Psoas muscle (tissue), 7 donors: ENCODE measurements at regions not wholly inside any gene's neighbourhood (a gene's known extent, or its start where the extent isn't known, plus 50 kb on each side); places are given as distances from the start of the nearest gene placed in this dataset.

Source experiments
- ATAC-seq, 4 donors: fragments of 200-7000 bp; cut with Tn5 transposase; one replicate each; pipeline ENCODE4 v1.9.1; 2020; ENCODE audit warnings: moderate library complexity in 3 of 4, mild to moderate bottlenecking in 2 of 4
- DNase-seq, 2 donors: peaks; one replicate each; pipeline ENCODE4 v3.0.0-alpha.2; 2020
- H3K27ac ChIP-seq: fragments of 200-600 bp; one replicate; pipeline ENCODE4 v1.8.0; 2022
- H3K27me3 ChIP-seq, 3 donors: fragments of 200-600 bp in 1 of 3; one replicate each; pipeline versions ENCODE4 v1.6.1 to v1.8.0; 2013 to 2022; ENCODE audit warnings: low read length in 2 of 3, mild to moderate bottlenecking in 2 of 3, moderate library complexity in 1 of 3; ENCODE audit not compliant: insufficient read depth in 3 of 3
- H3K36me3 ChIP-seq, 2 donors: fragments of 200-600 bp in 1 of 2; one replicate each; pipeline versions ENCODE4 v1.6.1 to v1.8.0; 2013 to 2022; ENCODE audit warnings: low read depth in 1 of 2, mild to moderate bottlenecking in 1 of 2, moderate library complexity in 1 of 2; ENCODE audit not compliant: insufficient read depth in 1 of 2
- H3K4me1 ChIP-seq: fragments of 200-600 bp; one replicate; pipeline ENCODE4 v1.8.0; 2022
- H3K4me3 ChIP-seq: fragments of 200-600 bp; one replicate; pipeline ENCODE4 v1.8.0; 2022; ENCODE audit warnings: mild to moderate bottlenecking
- H3K9me3 ChIP-seq: fragments of 200-600 bp; one replicate; pipeline ENCODE4 v1.8.0; 2022
- WGBS, 3 donors: extraction: QIAGEN DNeasy Blood & Tissue Kit; methylation state at CpG; one replicate each; pipeline versions ENCODE4 v1.1.6 to v1.1.7; 2013; 5-methylcytosine and 5-hydroxymethylcytosine counted together
- intact Hi-C, 2 donors: fragments of 100-400 bp; cut with DNase I; formaldehyde crosslinking; loops; one replicate each; pipeline versions ENCODE4 v1.11.0 to v1.14.2; 2022
- TF ChIP-seq, protein P1 (sequence below): fragments of 200-600 bp; IDR thresholded peaks from one replicate; pipeline ENCODE4 v1.8.0; 2022; ENCODE audit warnings: antibody characterized with exemption
- donor health status: healthy with polysubstance abuse.
- donor health status: DM: no; HTN: no; CAD: no; lungs with moderate emphysema.
- donor health status: Bipolar disorder and iron deficiency.
- donor health status: healthy.
- donor health status: DM: yes; HTN: yes; CAD: no.
- donor health status: DM: no; HTN: no; CAD: no.
- donor health status: DM: yes; HTN: yes; CAD: no.

GRCh38 chr13:99653526-99653925, 152.3 kb downstream of the TM9SF2 start:
- no peak for DNase-seq
- Histone ChIP-seq H3K27ac (no peak overlapping the region), H3K4me1 (no peaks in the 10 kb centered on the region), H3K9me3 (no peaks in the 10 kb centered on the region), H3K36me3 (no peaks in the 10 kb centered on the region), H3K4me3 (no peak overlapping the region), H3K27me3 (no peaks in the 10 kb centered on the region)
- no peak for ATAC-seq
- TF ChIP-seq, protein P1, sequence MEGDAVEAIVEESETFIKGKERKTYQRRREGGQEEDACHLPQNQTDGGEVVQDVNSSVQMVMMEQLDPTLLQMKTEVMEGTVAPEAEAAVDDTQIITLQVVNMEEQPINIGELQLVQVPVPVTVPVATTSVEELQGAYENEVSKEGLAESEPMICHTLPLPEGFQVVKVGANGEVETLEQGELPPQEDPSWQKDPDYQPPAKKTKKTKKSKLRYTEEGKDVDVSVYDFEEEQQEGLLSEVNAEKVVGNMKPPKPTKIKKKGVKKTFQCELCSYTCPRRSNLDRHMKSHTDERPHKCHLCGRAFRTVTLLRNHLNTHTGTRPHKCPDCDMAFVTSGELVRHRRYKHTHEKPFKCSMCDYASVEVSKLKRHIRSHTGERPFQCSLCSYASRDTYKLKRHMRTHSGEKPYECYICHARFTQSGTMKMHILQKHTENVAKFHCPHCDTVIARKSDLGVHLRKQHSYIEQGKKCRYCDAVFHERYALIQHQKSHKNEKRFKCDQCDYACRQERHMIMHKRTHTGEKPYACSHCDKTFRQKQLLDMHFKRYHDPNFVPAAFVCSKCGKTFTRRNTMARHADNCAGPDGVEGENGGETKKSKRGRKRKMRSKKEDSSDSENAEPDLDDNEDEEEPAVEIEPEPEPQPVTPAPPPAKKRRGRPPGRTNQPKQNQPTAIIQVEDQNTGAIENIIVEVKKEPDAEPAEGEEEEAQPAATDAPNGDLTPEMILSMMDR = no peak
- intact Hi-C loops = loop anchor here in 1 of 2 donors (10.0 kb wide), 1 partner anchor 261 kb away; no protein-coding TSS in a partner anchor
- 41 to 60% (median 53%) methylated on average over 2 of the region's 2 CpGs for WGBS, 3 donors

- Histone ChIP-seq H3K4me1 (no peaks in the 10 kb centered on the region), H3K27me3 (no peaks in the 10 kb centered on the region), H3K9me3 (no peaks in the 10 kb centered on the region), H3K4me3 (no peak overlapping the region), H3K27ac (no peak overlapping the region), H3K36me3 (no peaks in the 10 kb centered on the region)
- WGBS, 3 donors = 71 to 76% (median 71%) methylated on average over 3 of the region's 3 CpGs
- intact Hi-C loops = loop anchor here in 1 of 2 donors (10.0 kb wide), 1 partner anchor 262 kb away; no protein-coding TSS in a partner anchor
- ATAC-seq (no peak), DNase-seq (no peak)
- TF ChIP-seq, protein P1 = no peak
Measured at GRCh38 chr13:99652901-99653300, 151.6 kb downstream of the TM9SF2 start.

GRCh38 chr13:99652141-99652540, 150.9 kb downstream of the TM9SF2 start:
- DNase-seq = no peak
- WGBS, 3 donors = 95 to 100% (median 100%) methylated on average over 1 of the region's 1 CpG
- Histone ChIP-seq H3K9me3 (no peaks in the 10 kb centered on the region), H3K27me3 (no peaks in the 10 kb centered on the region), H3K4me1 (no peaks in the 10 kb centered on the region), H3K27ac (no peak overlapping the region), H3K36me3 (no peaks in the 10 kb centered on the region), H3K4me3 (no peak overlapping the region)
- intact Hi-C loops = loop anchor here in 1 of 2 donors (10.0 kb wide), 1 partner anchor 263 kb away; no protein-coding TSS in a partner anchor
- TF ChIP-seq, protein P1 = no peak
- ATAC-seq = no peak

GRCh38 chr13:99651016-99651415, 149.7 kb downstream of the TM9SF2 start:
- Histone ChIP-seq H3K27ac (no peak overlapping the region), H3K9me3 (no peaks in the 10 kb centered on the region), H3K4me3 (no peak overlapping the region), H3K4me1 (no peaks in the 10 kb centered on the region), H3K27me3 (no peaks in the 10 kb centered on the region), H3K36me3 (no peaks in the 10 kb centered on the region)
- intact Hi-C loops = loop anchor here in 1 of 2 donors (10.0 kb wide), 1 partner anchor 264 kb away; no protein-coding TSS in a partner anchor
- WGBS, 3 donors = 87 to 90% (median 89%) methylated on average over 5 of the region's 5 CpGs
- TF ChIP-seq, protein P1 = no peak
- no peak for DNase-seq
- no peak for ATAC-seq

- ATAC-seq = no peak
- no peak overlapping the region for H3K4me3 ChIP-seq
- 83 to 100% (median 92%) methylated on average over 1 of the region's 1 CpG for WGBS, 3 donors
- no peak for DNase-seq
- no peaks in the 10 kb centered on the region for H3K9me3 ChIP-seq
- intact Hi-C loops = loop anchor here in 1 of 2 donors (10.0 kb wide), 1 partner anchor 264 kb away; no protein-coding TSS in a partner anchor
- H3K36me3 ChIP-seq = no peaks in the 10 kb centered on the region
- H3K27ac ChIP-seq = no peak overlapping the region
- TF ChIP-seq, protein P1 = no peak
- no peaks in the 10 kb centered on the region for H3K27me3 ChIP-seq
- no peaks in the 10 kb centered on the region for H3K4me1 ChIP-seq
Measured at GRCh38 chr13:99650410-99650809, 149.1 kb downstream of the TM9SF2 start.
